ENCODE measurements at regions not wholly inside any gene's neighbourhood (a gene's known extent, or its start where the extent isn't known, plus 50 kb on each side); places are given as distances from the start of the nearest gene placed in this dataset.

DNA sequence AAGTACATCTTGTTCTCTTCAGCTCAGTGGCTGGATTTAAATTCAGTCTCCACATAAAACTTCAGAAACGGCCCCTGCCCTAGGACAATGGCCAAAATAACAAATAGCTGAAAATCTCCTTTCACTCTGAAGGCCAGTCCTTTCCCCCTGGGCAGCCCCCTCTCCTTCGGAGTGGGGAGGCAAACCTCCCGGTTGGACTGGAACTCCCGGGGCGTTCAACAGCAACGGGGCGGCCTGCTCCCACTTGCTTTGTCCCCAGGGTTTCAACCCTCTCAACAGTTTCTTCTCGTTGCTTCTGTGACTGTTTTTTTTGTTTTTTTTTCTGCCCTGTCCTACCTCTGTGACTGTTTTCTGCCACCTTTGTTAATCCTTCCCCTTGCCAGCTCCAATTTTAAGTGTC is 102.6 kb upstream of the DUSP22 start:
- ChIA-PET POLR2A (interaction anchor here (0.6 to 3.0 kb wide), 14 partner anchors 10 to 300 kb away, joined by 3 to 14 read pairs (median 6); no protein-coding TSS in a partner anchor), CTCF (ENCODE audit: unreplicated experiment) (interaction anchor here (0.7 to 2.5 kb wide), 10 partner anchors 9 to 176 kb away, joined by 3 to 8 read pairs (median 4); no protein-coding TSS in a partner anchor)
- no peaks in the 10 kb centered on the region for H3K9me3 ChIP-seq (ENCODE audit: low read length)
- H3K27ac ChIP-seq (ENCODE audit: low read depth, low read length, poor library complexity, severe bottlenecking), result peak overlapping the region; percentile 24
- BruUV-seq (replicated peaks), result no TSS peak
- H3K79me2 ChIP-seq (ENCODE audit: insufficient read depth, low read depth, low read length), result no peaks in the 10 kb centered on the region
- H3K9me2 ChIP-seq (ENCODE audit: insufficient read depth, low read length), result no peaks in the 10 kb centered on the region
- H3K4me1 ChIP-seq (ENCODE audit: insufficient read depth, low read length, poor library complexity, severe bottlenecking), result peaks cover 87% of the 10 kb centered on the region
- H3K4me2 ChIP-seq (ENCODE audit: low read length), result peak overlapping the region; percentile 44
- DNase-seq (ENCODE audit: low spot score), result no peak
- intact Hi-C loops (cut with micrococcal nuclease; ENCODE audit: unreplicated experiment), result loop anchor here (2.0 kb wide), 3 partner anchors 107 to 403 kb away; no protein-coding TSS in a partner anchor
- no peak for TF ChIP-seq EZH2phosphoT487 (IDR thresholded peaks at IDR 0.05; ENCODE audit: borderline replicate concordance, low read depth, low read length)
- H3K4me3 ChIP-seq (ENCODE audit: low read depth, low read length, poor library complexity, severe bottlenecking), result no peak overlapping the region
- H3K36me3 ChIP-seq (ENCODE audit: insufficient read depth, low read length), result no peaks in the 10 kb centered on the region
- peak overlapping the region; percentile 89 for H2AFZ ChIP-seq (ENCODE audit: low read length)
- H4K20me1 ChIP-seq (ENCODE audit: insufficient read depth, low read length), result no peaks in the 10 kb centered on the region

- no peaks in the 10 kb centered on the region for H3K9me3 ChIP-seq (ENCODE audit: low read length)
- ChIA-PET POLR2A (interaction anchor here (0.9 to 3.0 kb wide), 15 partner anchors 26 to 216 kb away, joined by 3 to 14 read pairs (median 5); partner anchors contain the start of gene IRF4), CTCF (ENCODE audit: unreplicated experiment) (interaction anchor here (0.6 to 2.5 kb wide), 9 partner anchors 26 to 182 kb away, joined by 3 to 16 read pairs (median 4); no protein-coding TSS in a partner anchor)
- H3K27ac ChIP-seq (ENCODE audit: low read depth, low read length, poor library complexity, severe bottlenecking), result no peak overlapping the region
- peak; percentile 61 for DNase-seq (ENCODE audit: low spot score)
- H4K20me1 ChIP-seq (ENCODE audit: insufficient read depth, low read length), result no peaks in the 10 kb centered on the region
- H3K4me1 ChIP-seq (ENCODE audit: insufficient read depth, low read length, poor library complexity, severe bottlenecking), result peaks cover 78% of the 10 kb centered on the region
- H2AFZ ChIP-seq (ENCODE audit: low read length), result peak overlapping the region; percentile 89; the same call in 1 of the 2 replicates
- no peaks in the 10 kb centered on the region for H3K9me2 ChIP-seq (ENCODE audit: insufficient read depth, low read length)
- intact Hi-C loops (cut with micrococcal nuclease; ENCODE audit: unreplicated experiment), result no loop called here
- BruUV-seq (replicated peaks), result no TSS peak
- peak overlapping the region; percentile 44; the same call in 1 of the 2 replicates for H3K4me2 ChIP-seq (ENCODE audit: low read length)
- H3K4me3 ChIP-seq (ENCODE audit: low read depth, low read length, poor library complexity, severe bottlenecking), result no peak overlapping the region
- no peaks in the 10 kb centered on the region for H3K79me2 ChIP-seq (ENCODE audit: insufficient read depth, low read depth, low read length)
- TF ChIP-seq, protein P1, sequence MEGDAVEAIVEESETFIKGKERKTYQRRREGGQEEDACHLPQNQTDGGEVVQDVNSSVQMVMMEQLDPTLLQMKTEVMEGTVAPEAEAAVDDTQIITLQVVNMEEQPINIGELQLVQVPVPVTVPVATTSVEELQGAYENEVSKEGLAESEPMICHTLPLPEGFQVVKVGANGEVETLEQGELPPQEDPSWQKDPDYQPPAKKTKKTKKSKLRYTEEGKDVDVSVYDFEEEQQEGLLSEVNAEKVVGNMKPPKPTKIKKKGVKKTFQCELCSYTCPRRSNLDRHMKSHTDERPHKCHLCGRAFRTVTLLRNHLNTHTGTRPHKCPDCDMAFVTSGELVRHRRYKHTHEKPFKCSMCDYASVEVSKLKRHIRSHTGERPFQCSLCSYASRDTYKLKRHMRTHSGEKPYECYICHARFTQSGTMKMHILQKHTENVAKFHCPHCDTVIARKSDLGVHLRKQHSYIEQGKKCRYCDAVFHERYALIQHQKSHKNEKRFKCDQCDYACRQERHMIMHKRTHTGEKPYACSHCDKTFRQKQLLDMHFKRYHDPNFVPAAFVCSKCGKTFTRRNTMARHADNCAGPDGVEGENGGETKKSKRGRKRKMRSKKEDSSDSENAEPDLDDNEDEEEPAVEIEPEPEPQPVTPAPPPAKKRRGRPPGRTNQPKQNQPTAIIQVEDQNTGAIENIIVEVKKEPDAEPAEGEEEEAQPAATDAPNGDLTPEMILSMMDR (conservative IDR thresholded peaks at IDR 0.05; ENCODE audit: low read length), result peak; percentile 73
- TF ChIP-seq EZH2phosphoT487 (IDR thresholded peaks at IDR 0.05; ENCODE audit: borderline replicate concordance, low read depth, low read length), result no peak
- H3K36me3 ChIP-seq (ENCODE audit: insufficient read depth, low read length), result no peaks in the 10 kb centered on the region
Observed at GRCh38 chr6:190596-191395, 101.5 kb upstream of the DUSP22 start.

DNA sequence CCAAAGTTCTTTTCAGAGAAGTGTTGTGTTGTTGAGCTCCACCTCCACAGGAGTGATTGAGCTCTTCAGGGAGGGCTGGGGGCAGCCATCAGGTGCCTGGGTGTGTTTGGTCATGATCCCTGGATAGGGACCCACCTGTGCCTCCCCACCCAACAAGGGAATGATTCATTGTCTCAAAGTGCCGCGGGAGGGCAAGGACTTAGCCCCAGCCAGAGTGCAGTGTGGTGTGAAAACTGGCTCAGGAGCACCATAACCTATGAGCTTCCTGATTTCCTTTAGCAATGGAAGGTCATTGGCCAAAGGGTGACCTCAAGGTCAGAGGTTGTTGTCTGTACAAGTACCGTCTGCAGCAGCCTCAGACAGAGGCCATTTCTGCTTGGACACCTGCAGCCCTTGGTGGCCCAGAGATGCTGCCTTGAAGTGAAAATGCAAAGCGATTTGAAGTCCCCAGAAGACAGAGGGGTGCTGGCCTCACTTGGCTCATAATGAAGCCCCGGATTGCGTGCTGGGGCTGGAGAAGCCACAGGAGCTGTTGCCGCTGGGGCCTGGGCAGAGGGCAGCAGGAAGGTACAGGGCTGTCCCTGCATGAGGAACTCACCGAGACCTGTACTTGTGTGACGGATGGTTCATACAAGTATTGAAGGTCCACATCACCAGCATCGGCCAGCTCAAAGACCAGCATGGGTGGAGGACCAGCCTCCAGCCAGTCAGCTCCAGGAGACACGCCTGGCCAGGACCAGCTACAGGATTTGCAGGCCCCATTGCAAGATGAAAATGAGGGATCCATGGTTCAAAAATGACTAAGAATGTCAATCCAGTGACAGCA is 100.6 kb upstream of the DUSP22 start:
- BruUV-seq (replicated peaks), result no TSS peak
- ChIA-PET POLR2A (interaction anchor here (0.7 to 3.0 kb wide), 12 partner anchors 25 to 215 kb away, joined by 3 to 14 read pairs (median 4); partner anchors contain the start of gene IRF4), CTCF (ENCODE audit: unreplicated experiment) (interaction anchor here (0.6 to 2.5 kb wide), 5 partner anchors 25 to 181 kb away, joined by 3 to 16 read pairs (median 6); no protein-coding TSS in a partner anchor)
- H3K36me3 ChIP-seq (ENCODE audit: insufficient read depth, low read length), result no peaks in the 10 kb centered on the region
- intact Hi-C loops (cut with micrococcal nuclease; ENCODE audit: unreplicated experiment), result no loop called here
- H3K27ac ChIP-seq (ENCODE audit: low read depth, low read length, poor library complexity, severe bottlenecking), result no peak overlapping the region
- H3K9me2 ChIP-seq (ENCODE audit: insufficient read depth, low read length), result no peaks in the 10 kb centered on the region
- TF ChIP-seq, protein P1 (conservative IDR thresholded peaks at IDR 0.05; ENCODE audit: low read length), result no peak
- no peak for TF ChIP-seq EZH2phosphoT487 (IDR thresholded peaks at IDR 0.05; ENCODE audit: borderline replicate concordance, low read depth, low read length)
- H3K4me2 ChIP-seq (ENCODE audit: low read length), result no peak overlapping the region
- no peaks in the 10 kb centered on the region for H3K9me3 ChIP-seq (ENCODE audit: low read length)
- H3K4me3 ChIP-seq (ENCODE audit: low read depth, low read length, poor library complexity, severe bottlenecking), result no peak overlapping the region
- H3K79me2 ChIP-seq (ENCODE audit: insufficient read depth, low read depth, low read length), result no peaks in the 10 kb centered on the region
- H3K4me1 ChIP-seq (ENCODE audit: insufficient read depth, low read length, poor library complexity, severe bottlenecking), result peaks cover 69% of the 10 kb centered on the region
- H2AFZ ChIP-seq (ENCODE audit: low read length), result no peak overlapping the region; the same call in 1 of the 2 replicates
- DNase-seq (ENCODE audit: low spot score), result no peak
- H4K20me1 ChIP-seq (ENCODE audit: insufficient read depth, low read length), result no peaks in the 10 kb centered on the region
